ENCODE measurements at regions not wholly inside any gene's neighbourhood (a gene's known extent, or its start where the extent isn't known, plus 50 kb on each side); places are given as distances from the start of the nearest gene placed in this dataset.

DNA sequence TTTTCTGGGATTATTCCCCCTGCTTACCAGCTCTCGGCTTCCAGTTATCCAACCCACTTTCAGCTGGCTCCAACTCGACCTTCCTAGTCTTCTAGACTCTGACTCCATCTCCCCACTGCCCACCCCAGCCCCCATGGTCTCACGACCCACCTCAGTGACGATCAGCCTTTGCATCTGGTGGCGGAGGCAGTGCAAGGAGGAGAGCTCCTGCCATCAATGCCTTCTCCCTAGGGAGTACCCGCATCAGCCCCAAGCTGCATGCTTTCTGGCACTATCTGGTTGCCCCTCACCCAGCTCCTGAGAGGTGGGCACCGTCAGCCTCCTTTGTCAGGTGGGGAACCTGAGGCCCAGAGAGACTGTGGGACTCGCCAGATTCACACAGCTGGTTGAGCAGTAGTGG is 72.6 kb upstream of the RPL38 start:
- TF ChIP-seq POLR2A (IDR thresholded peaks at IDR 0.05), result no peak
- TF ChIP-seq, protein P1, sequence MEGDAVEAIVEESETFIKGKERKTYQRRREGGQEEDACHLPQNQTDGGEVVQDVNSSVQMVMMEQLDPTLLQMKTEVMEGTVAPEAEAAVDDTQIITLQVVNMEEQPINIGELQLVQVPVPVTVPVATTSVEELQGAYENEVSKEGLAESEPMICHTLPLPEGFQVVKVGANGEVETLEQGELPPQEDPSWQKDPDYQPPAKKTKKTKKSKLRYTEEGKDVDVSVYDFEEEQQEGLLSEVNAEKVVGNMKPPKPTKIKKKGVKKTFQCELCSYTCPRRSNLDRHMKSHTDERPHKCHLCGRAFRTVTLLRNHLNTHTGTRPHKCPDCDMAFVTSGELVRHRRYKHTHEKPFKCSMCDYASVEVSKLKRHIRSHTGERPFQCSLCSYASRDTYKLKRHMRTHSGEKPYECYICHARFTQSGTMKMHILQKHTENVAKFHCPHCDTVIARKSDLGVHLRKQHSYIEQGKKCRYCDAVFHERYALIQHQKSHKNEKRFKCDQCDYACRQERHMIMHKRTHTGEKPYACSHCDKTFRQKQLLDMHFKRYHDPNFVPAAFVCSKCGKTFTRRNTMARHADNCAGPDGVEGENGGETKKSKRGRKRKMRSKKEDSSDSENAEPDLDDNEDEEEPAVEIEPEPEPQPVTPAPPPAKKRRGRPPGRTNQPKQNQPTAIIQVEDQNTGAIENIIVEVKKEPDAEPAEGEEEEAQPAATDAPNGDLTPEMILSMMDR (IDR thresholded peaks at IDR 0.05), result no peak

All from uterus (tissue), 2 donors.